Neural progenitor cell (in vitro differentiated cells): ENCODE measurements at regions not wholly inside any gene's neighbourhood (a gene's known extent, or its start where the extent isn't known, plus 50 kb on each side); places are given as distances from the start of the nearest gene placed in this dataset. TPM values are rescaled to one million over a fixed set of nuclear protein-coding genes. Genes with fewer than 3 reads are reported as not detected.

Experiments used
- DNase-seq: peaks from one replicate; pipeline ENCODE4 v3.0.0-alpha.2; 2016; ENCODE audit warnings: low spot score
- H2AFZ ChIP-seq: fragments of 200-600 bp; sonication (generic); replicated peaks from 2 replicates; pipeline ENCODE4 v1.6.1; 2016; ENCODE audit warnings: antibody characterized with exemption
- H3F3A ChIP-seq: fragments of 200-600 bp; sonication (generic); 2 replicates; pipeline ENCODE4 v1.6.1; 2016; ENCODE audit warnings: antibody characterized with exemption, low read depth
- H3K27ac ChIP-seq: fragments of 200-600 bp; sonication (generic); 2 replicates; pipeline ENCODE4 v1.5.1; 2016; ENCODE audit warnings: mild to moderate bottlenecking
- H3K27me3 ChIP-seq: fragments of 200-600 bp; sonication (generic); 2 replicates; pipeline ENCODE4 v1.6.1; 2016; ENCODE audit warnings: mild to moderate bottlenecking, moderate library complexity
- H3K36me3 ChIP-seq: fragments of 200-600 bp; sonication (generic); 2 replicates; pipeline ENCODE4 v1.5.1; 2016
- H3K4me1 ChIP-seq: fragments of 200-600 bp; sonication (generic); 2 replicates; pipeline ENCODE4 v1.6.1; 2016; ENCODE audit warnings: mixed run types
- H3K4me2 ChIP-seq: fragments of 200-600 bp; sonication (generic); 2 replicates; pipeline ENCODE4 v1.6.1; 2016
- H3K4me3 ChIP-seq: fragments of 200-600 bp; sonication (generic); 2 replicates; pipeline ENCODE4 v1.5.1; 2016
- H3K79me2 ChIP-seq: fragments of 200-600 bp; sonication (generic); 2 replicates; pipeline ENCODE4 v1.6.1; 2016; ENCODE audit warnings: low read depth
- H3K9ac ChIP-seq: fragments of 200-600 bp; sonication (generic); 2 replicates; pipeline ENCODE4 v1.6.1; 2016
- H3K9me3 ChIP-seq: fragments of 200-600 bp; sonication (generic); 2 replicates; pipeline ENCODE4 v1.5.1; 2016; ENCODE audit warnings: low read depth
- H4K20me1 ChIP-seq: fragments of 200-600 bp; sonication (generic); 2 replicates; pipeline ENCODE4 v1.6.1; 2016; ENCODE audit warnings: low read depth
- H3K27ac Mint-ChIP-seq: 3 replicates; pipeline ENCODE4 v1.8.0; 2021; ENCODE audit warnings: mixed read lengths
- H3K27me3 Mint-ChIP-seq: 2 replicates; pipeline ENCODE4 v1.8.0; 2022; ENCODE audit warnings: low read depth, mild to moderate bottlenecking, inconsistent platforms, moderate library complexity, mixed read lengths; ENCODE audit not compliant: insufficient read depth
- H3K36me3 Mint-ChIP-seq: 3 replicates; pipeline ENCODE4 v1.8.0; 2021; ENCODE audit warnings: mixed read lengths
- H3K4me1 Mint-ChIP-seq: 3 replicates; pipeline ENCODE4 v1.8.0; 2021; ENCODE audit warnings: mixed read lengths
- H3K4me3 Mint-ChIP-seq: 3 replicates; pipeline ENCODE4 v1.8.0; 2021; ENCODE audit warnings: mild to moderate bottlenecking, moderate library complexity, mixed read lengths
- H3K9me3 Mint-ChIP-seq: 3 replicates; pipeline ENCODE4 v1.8.0; 2020; ENCODE audit warnings: mixed read lengths
- CTCF ChIP-seq: fragments of 200-600 bp; sonication (generic); IDR thresholded peaks from 2 replicates; pipeline ENCODE4 v1.5.1; 2017; ENCODE audit warnings: antibody characterized with exemption, mild to moderate bottlenecking
- EZH2 ChIP-seq: fragments of 200-600 bp; sonication (generic); IDR thresholded peaks from 2 replicates; pipeline ENCODE4 v1.6.1; 2017; ENCODE audit warnings: antibody characterized with exemption, mild to moderate bottlenecking, moderate library complexity
- EZH2phosphoT487 ChIP-seq: fragments of 200-600 bp; sonication (generic); IDR thresholded peaks from 2 replicates; pipeline ENCODE4 v1.6.1; 2017; ENCODE audit warnings: antibody characterized with exemption
- small RNA-seq: library from RNA; depleted of rRNA; stranded (forward); fragments of <200 nt; gene quantifications from one replicate; pipeline ENCODE3, GENCODE V24; 2015

GRCh38 chrX:131955099-131955777, 67.9 kb upstream of the STK26 start:
- Histone ChIP-seq H3F3A (no peaks in the 10 kb centered on the region), H3K4me3 (no peak overlapping the region), H3K36me3 (no peaks in the 10 kb centered on the region), H3K4me1 (no peaks in the 10 kb centered on the region), H3K27ac (no peak overlapping the region), H2AFZ (no peak overlapping the region), H3K9me3 (peaks cover 11% of the 10 kb centered on the region), H3K4me2 (no peak overlapping the region), H3K9ac (no peak overlapping the region), H3K79me2 (no peaks in the 10 kb centered on the region), H3K27me3 (no peaks in the 10 kb centered on the region), H4K20me1 (no peaks in the 10 kb centered on the region)
- TF ChIP-seq EZH2phosphoT487 (no peak), CTCF (no peak), EZH2 (no peak)
- Mint-ChIP-seq H3K4me1 (no peaks in the 10 kb centered on the region), H3K36me3 (no peaks in the 10 kb centered on the region), H3K9me3 (no peaks in the 10 kb centered on the region), H3K27me3 (no peaks in the 10 kb centered on the region), H3K27ac (no peak overlapping the region), H3K4me3 (no peak overlapping the region)
- DNase-seq = no peak

GRCh38 chrX:131958724-131959123, 64.4 kb upstream of the STK26 start:
- H3K9me3 Mint-ChIP-seq = no peaks in the 10 kb centered on the region
- H3K36me3 Mint-ChIP-seq = no peaks in the 10 kb centered on the region
- H3F3A ChIP-seq = no peaks in the 10 kb centered on the region
- H3K4me3 Mint-ChIP-seq = no peak overlapping the region
- no peaks in the 10 kb centered on the region for H3K9me3 ChIP-seq
- no peaks in the 10 kb centered on the region for H4K20me1 ChIP-seq
- no peak overlapping the region for H3K4me3 ChIP-seq
- no peaks in the 10 kb centered on the region for H3K27me3 ChIP-seq
- no peak overlapping the region for H3K4me2 ChIP-seq
- H3K4me1 ChIP-seq = no peaks in the 10 kb centered on the region
- DNase-seq = no peak
- no peaks in the 10 kb centered on the region for H3K27me3 Mint-ChIP-seq
- no peaks in the 10 kb centered on the region for H3K36me3 ChIP-seq
- H3K9ac ChIP-seq = no peak overlapping the region
- H3K27ac Mint-ChIP-seq = no peak overlapping the region
- H2AFZ ChIP-seq = no peak overlapping the region
- TF ChIP-seq CTCF (no peak), EZH2 (no peak), EZH2phosphoT487 (no peak)
- H3K4me1 Mint-ChIP-seq = no peaks in the 10 kb centered on the region
- H3K79me2 ChIP-seq = no peaks in the 10 kb centered on the region
- no peak overlapping the region for H3K27ac ChIP-seq

GRCh38 chrX:131970347-131970746, 52.8 kb upstream of the STK26 start:
- Histone ChIP-seq H3K4me2 (no peak overlapping the region), H3K4me3 (no peak overlapping the region), H3K9me3 (peaks cover 5% of the 10 kb centered on the region), H3K79me2 (no peaks in the 10 kb centered on the region), H4K20me1 (no peaks in the 10 kb centered on the region), H2AFZ (no peak overlapping the region), H3K36me3 (no peaks in the 10 kb centered on the region), H3K27ac (no peak overlapping the region), H3K9ac (no peak overlapping the region), H3F3A (no peaks in the 10 kb centered on the region), H3K4me1 (no peaks in the 10 kb centered on the region), H3K27me3 (no peaks in the 10 kb centered on the region)
- Mint-ChIP-seq H3K9me3 (no peaks in the 10 kb centered on the region), H3K27ac (no peak overlapping the region), H3K36me3 (no peaks in the 10 kb centered on the region), H3K4me1 (no peaks in the 10 kb centered on the region), H3K27me3 (no peaks in the 10 kb centered on the region), H3K4me3 (no peak overlapping the region)
- DNase-seq = no peak
- TF ChIP-seq EZH2 (no peak), EZH2phosphoT487 (no peak), CTCF (no peak)

Small RNAs in the stretch of these regions (small RNA-seq; reads per million reads assigned to genes)
- gene AL008629.1 = not detected
- gene HDGFP1 = not detected
- gene MCRIP2P1 = not detected
- gene RNA5SP514 = not detected
